ENCODE measurements at regions not wholly inside any gene's neighbourhood (a gene's known extent, or its start where the extent isn't known, plus 50 kb on each side); places are given as distances from the start of the nearest gene placed in this dataset.

DNA sequence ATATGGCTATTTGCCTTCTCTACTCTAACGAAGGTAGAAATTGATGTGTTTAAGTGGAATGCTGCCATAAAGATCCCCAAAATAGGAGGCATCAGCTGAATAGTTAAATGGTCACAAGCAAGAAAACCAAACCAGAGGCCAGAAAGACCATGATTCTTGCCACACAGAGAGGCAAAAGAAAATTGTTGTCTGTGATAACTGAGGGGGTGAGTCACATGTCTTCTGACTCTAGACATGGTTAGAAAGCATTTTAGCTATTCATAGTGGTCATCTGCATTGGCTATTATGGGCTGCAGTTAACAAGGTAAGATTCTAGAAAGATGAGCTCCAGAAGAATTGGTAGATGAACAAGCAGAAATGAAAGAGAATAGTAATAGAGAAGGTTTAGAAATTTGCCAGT, 361.4 kb upstream of the NPSR1 start:
- H3K14ac ChIP-seq (ENCODE audit: insufficient read depth, low read length): no peak overlapping the region
- peaks cover 5% of the 10 kb centered on the region; the same call in 1 of the 2 replicates for H3K4me1 ChIP-seq (ENCODE audit: insufficient read depth, low read length)
- H2AK5ac ChIP-seq (ENCODE audit: insufficient read length, low read length): no peak overlapping the region
- Mint-ChIP-seq H3K9me3 (no peaks in the 10 kb centered on the region; a peak in 1 of 5 replicates), H3K27ac (no peak overlapping the region), H3K4me3 (no peak overlapping the region), H3K27me3 (ENCODE audit: low read depth) (no peaks in the 10 kb centered on the region), H3K36me3 (ENCODE audit: insufficient read depth in 1 of 3, low read depth in 3 of 3) (peaks cover 0 to 8% (median 3%) of the 10 kb centered on the region in 3 experiments; a peak in 4 of 7 replicates), H3K4me1 (peaks cover 36 to 50% of the 10 kb centered on the region in 2 experiments)
- H3K23me2 ChIP-seq (ENCODE audit: insufficient read length, low read depth, low read length, poor library complexity, severe bottlenecking): no peaks in the 10 kb centered on the region
- no peak overlapping the region for H2BK120ac ChIP-seq (ENCODE audit: low read depth, low read length, poor library complexity, severe bottlenecking)
- H2AFZ ChIP-seq (ENCODE audit: low read length): no peak overlapping the region
- H3K79me1 ChIP-seq (ENCODE audit: insufficient read depth, low read depth, low read length, poor library complexity, severe bottlenecking): no peaks in the 10 kb centered on the region
- no peak overlapping the region for H2BK20ac ChIP-seq (ENCODE audit: low read depth, low read length, poor library complexity, severe bottlenecking)
- H4K8ac ChIP-seq (replicated peaks; ENCODE audit: insufficient read length, low read depth, low read length): no peak overlapping the region
- TF ChIP-seq, protein P1, sequence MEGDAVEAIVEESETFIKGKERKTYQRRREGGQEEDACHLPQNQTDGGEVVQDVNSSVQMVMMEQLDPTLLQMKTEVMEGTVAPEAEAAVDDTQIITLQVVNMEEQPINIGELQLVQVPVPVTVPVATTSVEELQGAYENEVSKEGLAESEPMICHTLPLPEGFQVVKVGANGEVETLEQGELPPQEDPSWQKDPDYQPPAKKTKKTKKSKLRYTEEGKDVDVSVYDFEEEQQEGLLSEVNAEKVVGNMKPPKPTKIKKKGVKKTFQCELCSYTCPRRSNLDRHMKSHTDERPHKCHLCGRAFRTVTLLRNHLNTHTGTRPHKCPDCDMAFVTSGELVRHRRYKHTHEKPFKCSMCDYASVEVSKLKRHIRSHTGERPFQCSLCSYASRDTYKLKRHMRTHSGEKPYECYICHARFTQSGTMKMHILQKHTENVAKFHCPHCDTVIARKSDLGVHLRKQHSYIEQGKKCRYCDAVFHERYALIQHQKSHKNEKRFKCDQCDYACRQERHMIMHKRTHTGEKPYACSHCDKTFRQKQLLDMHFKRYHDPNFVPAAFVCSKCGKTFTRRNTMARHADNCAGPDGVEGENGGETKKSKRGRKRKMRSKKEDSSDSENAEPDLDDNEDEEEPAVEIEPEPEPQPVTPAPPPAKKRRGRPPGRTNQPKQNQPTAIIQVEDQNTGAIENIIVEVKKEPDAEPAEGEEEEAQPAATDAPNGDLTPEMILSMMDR (conservative IDR thresholded peaks at IDR 0.05): no peak
- H3K79me2 ChIP-seq (ENCODE audit: insufficient read depth, low read length): no peaks in the 10 kb centered on the region
- H3K23ac ChIP-seq (ENCODE audit: insufficient read length, low read depth, low read length): no peak overlapping the region
- no peaks in the 10 kb centered on the region for H3K27me3 ChIP-seq (ENCODE audit: insufficient read depth, low read length)
- H3K9ac ChIP-seq (ENCODE audit: extremely low read depth, insufficient read length, low read length): no peak overlapping the region
- H4K91ac ChIP-seq (ENCODE audit: insufficient read length, low read depth, low read length): no peak overlapping the region
- DNase-seq: no peak
- H3K9me3 ChIP-seq (ENCODE audit: control insufficient read depth, low read depth, low read length): no peaks in the 10 kb centered on the region
- no peak overlapping the region for H3K56ac ChIP-seq (ENCODE audit: insufficient read length, low read depth, low read length)
- H2BK5ac ChIP-seq (ENCODE audit: insufficient read length, low read length): no peak overlapping the region
- no peak overlapping the region for H2BK12ac ChIP-seq (ENCODE audit: insufficient read length, low read depth, low read length)
- H4K5ac ChIP-seq (ENCODE audit: insufficient read length, low read depth, low read length): no peak overlapping the region
- H2BK15ac ChIP-seq (ENCODE audit: low read depth, low read length): no peak overlapping the region
- H3T11ph ChIP-seq (ENCODE audit: low read length): no peak overlapping the region
- H4K20me1 ChIP-seq (ENCODE audit: control insufficient read depth, insufficient read depth, insufficient read length): no peaks in the 10 kb centered on the region
- H3K4me2 ChIP-seq (ENCODE audit: insufficient read depth, insufficient read length, low read length): no peak overlapping the region
- no CpG with 5 or more reads among the region's 1 CpG for WGBS (ENCODE audit: extremely low coverage, insufficient read length, low lambda C conversion rate)
- H3K27ac ChIP-seq (ENCODE audit: insufficient read length, low read depth, low read length): no peak overlapping the region
- H3K4ac ChIP-seq (ENCODE audit: low read depth, low read length): no peak overlapping the region
- no peak overlapping the region for H3K18ac ChIP-seq (ENCODE audit: insufficient read length, low read depth, low read length)

Data from H9 (cell line).